HEK293 (cell line): ENCODE measurements at regions not wholly inside any gene's neighbourhood (a gene's known extent, or its start where the extent isn't known, plus 50 kb on each side); places are given as distances from the start of the nearest gene placed in this dataset.

Experiments used
- KLF1 ChIP-seq: fragments of 450-650 bp; formaldehyde crosslinking; IDR thresholded peaks from 2 replicates; pipeline ENCODE4 v1.5.1; 2016; ENCODE audit warnings: missing biosample characterization, missing genetic modification characterization
- KLF16 ChIP-seq: fragments of 450-650 bp; formaldehyde crosslinking; IDR thresholded peaks from 2 replicates; pipeline ENCODE4 v1.5.1; 2017; ENCODE audit warnings: missing biosample characterization, missing genetic modification characterization
- TCF7L2 ChIP-seq: IDR thresholded peaks from 2 replicates; pipeline ENCODE4 v1.6.1; 2011; ENCODE audit warnings: low read depth, mild to moderate bottlenecking, inconsistent platforms, low read length, moderate library complexity, borderline replicate concordance
- YY1 ChIP-seq: fragments of 450-650 bp; formaldehyde crosslinking; IDR thresholded peaks from 2 replicates; pipeline ENCODE4 v1.5.1; 2018; ENCODE audit warnings: missing biosample characterization, missing genetic modification characterization
- ZNF155 ChIP-seq: fragments of 450-650 bp; formaldehyde crosslinking; IDR thresholded peaks from 2 replicates; pipeline ENCODE4 v1.5.1; 2016; ENCODE audit warnings: missing biosample characterization, missing genetic modification characterization
- ZNF202 ChIP-seq: fragments of 450-650 bp; formaldehyde crosslinking; IDR thresholded peaks from 2 replicates; pipeline ENCODE4 v1.5.1; 2016; ENCODE audit warnings: missing biosample characterization, missing genetic modification characterization, borderline replicate concordance
- ZNF221 ChIP-seq: fragments of 450-650 bp; formaldehyde crosslinking; IDR thresholded peaks from 2 replicates; pipeline ENCODE4 v1.5.1; 2017; ENCODE audit warnings: missing biosample characterization, missing genetic modification characterization, borderline replicate concordance
- ZNF292 ChIP-seq: fragments of 450-650 bp; formaldehyde crosslinking; IDR thresholded peaks from 2 replicates; pipeline ENCODE4 v1.5.1; 2016; ENCODE audit warnings: low read depth, missing biosample characterization, missing genetic modification characterization, borderline replicate concordance
- ZNF311 ChIP-seq: fragments of 450-650 bp; formaldehyde crosslinking; IDR thresholded peaks from 2 replicates; pipeline ENCODE4 v1.5.1; 2017; ENCODE audit warnings: missing biosample characterization, missing genetic modification characterization, borderline replicate concordance
- ZNF335 ChIP-seq: fragments of 450-650 bp; formaldehyde crosslinking; conservative IDR thresholded peaks from 2 replicates; pipeline ENCODE4 v1.5.1; 2016; ENCODE audit warnings: missing biosample characterization, missing genetic modification characterization
- ZNF433 ChIP-seq: fragments of 450-650 bp; formaldehyde crosslinking; IDR thresholded peaks from 2 replicates; pipeline ENCODE4 v1.5.1; 2016; ENCODE audit warnings: missing biosample characterization, missing genetic modification characterization, low read depth
- ZNF560 ChIP-seq: fragments of 450-650 bp; formaldehyde crosslinking; IDR thresholded peaks from 2 replicates; pipeline ENCODE4 v1.5.1; 2017; ENCODE audit warnings: missing biosample characterization, missing genetic modification characterization, borderline replicate concordance
- ZNF596 ChIP-seq: fragments of 450-650 bp; IDR thresholded peaks from 2 replicates; pipeline ENCODE4 v1.5.0; 2018; ENCODE audit warnings: missing biosample characterization, mild to moderate bottlenecking, missing genetic modification characterization, moderate library complexity
- ZNF629 ChIP-seq: fragments of 450-650 bp; formaldehyde crosslinking; IDR thresholded peaks from 2 replicates; pipeline ENCODE4 v1.5.1; 2017; ENCODE audit warnings: missing biosample characterization, missing genetic modification characterization
- ZNF658 ChIP-seq: fragments of 450-650 bp; formaldehyde crosslinking; IDR thresholded peaks from 2 replicates; pipeline ENCODE4; 2016; ENCODE audit warnings: missing biosample characterization, missing genetic modification characterization
- ZNF707 ChIP-seq: fragments of 450-650 bp; formaldehyde crosslinking; IDR thresholded peaks from 2 replicates; pipeline ENCODE4 v1.5.1; 2016; ENCODE audit warnings: missing biosample characterization, missing genetic modification characterization
- TF ChIP-seq, protein P1 (sequence below): fragments of 450-650 bp; formaldehyde crosslinking; IDR thresholded peaks from 2 replicates; pipeline ENCODE4 v1.5.1; 2016; ENCODE audit warnings: missing biosample characterization, missing genetic modification characterization
- TF ChIP-seq, protein P2 (sequence below): fragments of 450-650 bp; formaldehyde crosslinking; IDR thresholded peaks from 2 replicates; pipeline ENCODE4 v1.5.1; 2017; ENCODE audit warnings: missing biosample characterization, missing genetic modification characterization
- TF ChIP-seq, protein P3 (sequence below): fragments of 450-650 bp; formaldehyde crosslinking; IDR thresholded peaks from 2 replicates; pipeline ENCODE4 v1.5.1; 2016; ENCODE audit warnings: missing biosample characterization, missing genetic modification characterization
- TF ChIP-seq, protein P4 (sequence below): fragments of 450-650 bp; formaldehyde crosslinking; IDR thresholded peaks from 2 replicates; pipeline ENCODE4 v1.5.1; 2016; ENCODE audit warnings: missing biosample characterization, missing genetic modification characterization
- TF ChIP-seq, protein P5 (sequence below): fragments of 450-650 bp; formaldehyde crosslinking; IDR thresholded peaks from 2 replicates; pipeline ENCODE4 v1.5.1; 2016; ENCODE audit warnings: missing biosample characterization, missing genetic modification characterization
- TF ChIP-seq, protein P6 (sequence below): fragments of 450-650 bp; formaldehyde crosslinking; IDR thresholded peaks from 2 replicates; pipeline ENCODE4 v1.5.1; 2016; ENCODE audit warnings: missing biosample characterization, missing genetic modification characterization
- TF ChIP-seq, protein P7 (sequence below): fragments of 450-650 bp; formaldehyde crosslinking; IDR thresholded peaks from 2 replicates; pipeline ENCODE4 v1.5.1; 2016; ENCODE audit warnings: missing biosample characterization, missing genetic modification characterization
- TF ChIP-seq, protein P8 (sequence below): fragments of 450-650 bp; formaldehyde crosslinking; IDR thresholded peaks from 2 replicates; pipeline ENCODE4 v1.5.1; 2016; ENCODE audit warnings: missing biosample characterization, missing genetic modification characterization

DNA sequence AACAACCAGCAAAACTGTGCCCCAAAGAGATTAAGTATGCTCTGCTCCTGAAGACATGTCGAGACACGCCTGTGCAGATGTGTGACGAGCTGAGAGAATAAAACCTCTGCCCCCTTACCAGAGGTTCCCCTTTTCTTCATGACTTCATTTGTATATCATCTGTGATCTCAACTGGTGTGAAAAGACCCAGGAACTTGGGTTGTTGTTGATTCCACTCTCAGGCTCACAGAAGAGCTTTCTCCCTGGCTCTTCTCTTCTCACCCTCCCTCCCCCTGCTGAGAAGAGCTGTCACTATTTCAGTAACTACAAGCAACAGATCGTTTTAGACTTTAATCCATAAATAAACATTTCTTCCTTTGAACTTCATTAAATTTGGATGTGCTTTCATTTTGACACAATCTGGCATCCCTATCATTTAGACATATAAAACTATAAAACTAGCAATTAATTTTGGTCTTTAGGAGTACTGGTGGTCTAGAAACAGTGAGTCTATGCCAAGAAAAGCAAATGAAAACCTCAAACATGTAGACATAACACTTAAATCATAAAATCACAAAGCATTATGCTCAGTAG is 179.3 kb upstream of the FZD8 start (continued):
- TF ChIP-seq, protein P1, sequence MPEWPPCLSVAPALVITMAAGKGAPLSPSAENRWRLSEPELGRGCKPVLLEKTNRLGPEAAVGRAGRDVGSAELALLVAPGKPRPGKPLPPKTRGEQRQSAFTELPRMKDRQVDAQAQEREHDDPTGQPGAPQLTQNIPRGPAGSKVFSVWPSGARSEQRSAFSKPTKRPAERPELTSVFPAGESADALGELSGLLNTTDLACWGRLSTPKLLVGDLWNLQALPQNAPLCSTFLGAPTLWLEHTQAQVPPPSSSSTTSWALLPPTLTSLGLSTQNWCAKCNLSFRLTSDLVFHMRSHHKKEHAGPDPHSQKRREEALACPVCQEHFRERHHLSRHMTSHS (tag by site-specific recombination): peak; percentile 54; the same call in 1 of the 2 replicates
- TF ChIP-seq ZNF707 (tag by site-specific recombination): no peak
- TF ChIP-seq, protein P2, sequence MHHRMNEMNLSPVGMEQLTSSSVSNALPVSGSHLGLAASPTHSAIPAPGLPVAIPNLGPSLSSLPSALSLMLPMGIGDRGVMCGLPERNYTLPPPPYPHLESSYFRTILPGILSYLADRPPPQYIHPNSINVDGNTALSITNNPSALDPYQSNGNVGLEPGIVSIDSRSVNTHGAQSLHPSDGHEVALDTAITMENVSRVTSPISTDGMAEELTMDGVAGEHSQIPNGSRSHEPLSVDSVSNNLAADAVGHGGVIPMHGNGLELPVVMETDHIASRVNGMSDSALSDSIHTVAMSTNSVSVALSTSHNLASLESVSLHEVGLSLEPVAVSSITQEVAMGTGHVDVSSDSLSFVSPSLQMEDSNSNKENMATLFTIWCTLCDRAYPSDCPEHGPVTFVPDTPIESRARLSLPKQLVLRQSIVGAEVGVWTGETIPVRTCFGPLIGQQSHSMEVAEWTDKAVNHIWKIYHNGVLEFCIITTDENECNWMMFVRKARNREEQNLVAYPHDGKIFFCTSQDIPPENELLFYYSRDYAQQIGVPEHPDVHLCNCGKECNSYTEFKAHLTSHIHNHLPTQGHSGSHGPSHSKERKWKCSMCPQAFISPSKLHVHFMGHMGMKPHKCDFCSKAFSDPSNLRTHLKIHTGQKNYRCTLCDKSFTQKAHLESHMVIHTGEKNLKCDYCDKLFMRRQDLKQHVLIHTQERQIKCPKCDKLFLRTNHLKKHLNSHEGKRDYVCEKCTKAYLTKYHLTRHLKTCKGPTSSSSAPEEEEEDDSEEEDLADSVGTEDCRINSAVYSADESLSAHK (tag by site-specific recombination): peak; percentile 86
- TF ChIP-seq TCF7L2: peak; percentile 31; the same call in 1 of the 2 replicates
- TF ChIP-seq KLF1: no peak
- peak; percentile 34; the same call in 1 of the 2 replicates for TF ChIP-seq ZNF629 (tag by site-specific recombination)
- TF ChIP-seq, protein P3, sequence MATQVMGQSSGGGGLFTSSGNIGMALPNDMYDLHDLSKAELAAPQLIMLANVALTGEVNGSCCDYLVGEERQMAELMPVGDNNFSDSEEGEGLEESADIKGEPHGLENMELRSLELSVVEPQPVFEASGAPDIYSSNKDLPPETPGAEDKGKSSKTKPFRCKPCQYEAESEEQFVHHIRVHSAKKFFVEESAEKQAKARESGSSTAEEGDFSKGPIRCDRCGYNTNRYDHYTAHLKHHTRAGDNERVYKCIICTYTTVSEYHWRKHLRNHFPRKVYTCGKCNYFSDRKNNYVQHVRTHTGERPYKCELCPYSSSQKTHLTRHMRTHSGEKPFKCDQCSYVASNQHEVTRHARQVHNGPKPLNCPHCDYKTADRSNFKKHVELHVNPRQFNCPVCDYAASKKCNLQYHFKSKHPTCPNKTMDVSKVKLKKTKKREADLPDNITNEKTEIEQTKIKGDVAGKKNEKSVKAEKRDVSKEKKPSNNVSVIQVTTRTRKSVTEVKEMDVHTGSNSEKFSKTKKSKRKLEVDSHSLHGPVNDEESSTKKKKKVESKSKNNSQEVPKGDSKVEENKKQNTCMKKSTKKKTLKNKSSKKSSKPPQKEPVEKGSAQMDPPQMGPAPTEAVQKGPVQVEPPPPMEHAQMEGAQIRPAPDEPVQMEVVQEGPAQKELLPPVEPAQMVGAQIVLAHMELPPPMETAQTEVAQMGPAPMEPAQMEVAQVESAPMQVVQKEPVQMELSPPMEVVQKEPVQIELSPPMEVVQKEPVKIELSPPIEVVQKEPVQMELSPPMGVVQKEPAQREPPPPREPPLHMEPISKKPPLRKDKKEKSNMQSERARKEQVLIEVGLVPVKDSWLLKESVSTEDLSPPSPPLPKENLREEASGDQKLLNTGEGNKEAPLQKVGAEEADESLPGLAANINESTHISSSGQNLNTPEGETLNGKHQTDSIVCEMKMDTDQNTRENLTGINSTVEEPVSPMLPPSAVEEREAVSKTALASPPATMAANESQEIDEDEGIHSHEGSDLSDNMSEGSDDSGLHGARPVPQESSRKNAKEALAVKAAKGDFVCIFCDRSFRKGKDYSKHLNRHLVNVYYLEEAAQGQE (tag by site-specific recombination): no peak
- TF ChIP-seq YY1 (tag by site-specific recombination): no peak
- no peak; the same call in 1 of the 2 replicates for TF ChIP-seq ZNF335 (tag by site-specific recombination)
- TF ChIP-seq ZNF311 (tag by site-specific recombination): no peak
- TF ChIP-seq ZNF658 (tag by site-specific recombination): no peak
- no peak for TF ChIP-seq KLF16
- TF ChIP-seq ZNF560 (tag by site-specific recombination): no peak
- TF ChIP-seq, protein P4, sequence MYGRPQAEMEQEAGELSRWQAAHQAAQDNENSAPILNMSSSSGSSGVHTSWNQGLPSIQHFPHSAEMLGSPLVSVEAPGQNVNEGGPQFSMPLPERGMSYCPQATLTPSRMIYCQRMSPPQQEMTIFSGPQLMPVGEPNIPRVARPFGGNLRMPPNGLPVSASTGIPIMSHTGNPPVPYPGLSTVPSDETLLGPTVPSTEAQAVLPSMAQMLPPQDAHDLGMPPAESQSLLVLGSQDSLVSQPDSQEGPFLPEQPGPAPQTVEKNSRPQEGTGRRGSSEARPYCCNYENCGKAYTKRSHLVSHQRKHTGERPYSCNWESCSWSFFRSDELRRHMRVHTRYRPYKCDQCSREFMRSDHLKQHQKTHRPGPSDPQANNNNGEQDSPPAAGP (tag by site-specific recombination): no peak
- no peak for TF ChIP-seq ZNF202 (tag by site-specific recombination)
- TF ChIP-seq, protein P5, sequence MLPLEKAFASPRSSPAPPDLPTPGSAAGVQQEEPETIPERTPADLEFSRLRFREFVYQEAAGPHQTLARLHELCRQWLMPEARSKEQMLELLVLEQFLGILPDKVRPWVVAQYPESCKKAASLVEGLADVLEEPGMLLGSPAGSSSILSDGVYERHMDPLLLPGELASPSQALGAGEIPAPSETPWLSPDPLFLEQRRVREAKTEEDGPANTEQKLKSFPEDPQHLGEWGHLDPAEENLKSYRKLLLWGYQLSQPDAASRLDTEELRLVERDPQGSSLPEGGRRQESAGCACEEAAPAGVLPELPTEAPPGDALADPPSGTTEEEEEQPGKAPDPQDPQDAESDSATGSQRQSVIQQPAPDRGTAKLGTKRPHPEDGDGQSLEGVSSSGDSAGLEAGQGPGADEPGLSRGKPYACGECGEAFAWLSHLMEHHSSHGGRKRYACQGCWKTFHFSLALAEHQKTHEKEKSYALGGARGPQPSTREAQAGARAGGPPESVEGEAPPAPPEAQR (tag by site-specific recombination): no peak
- no peak for TF ChIP-seq ZNF221
- TF ChIP-seq, protein P6, sequence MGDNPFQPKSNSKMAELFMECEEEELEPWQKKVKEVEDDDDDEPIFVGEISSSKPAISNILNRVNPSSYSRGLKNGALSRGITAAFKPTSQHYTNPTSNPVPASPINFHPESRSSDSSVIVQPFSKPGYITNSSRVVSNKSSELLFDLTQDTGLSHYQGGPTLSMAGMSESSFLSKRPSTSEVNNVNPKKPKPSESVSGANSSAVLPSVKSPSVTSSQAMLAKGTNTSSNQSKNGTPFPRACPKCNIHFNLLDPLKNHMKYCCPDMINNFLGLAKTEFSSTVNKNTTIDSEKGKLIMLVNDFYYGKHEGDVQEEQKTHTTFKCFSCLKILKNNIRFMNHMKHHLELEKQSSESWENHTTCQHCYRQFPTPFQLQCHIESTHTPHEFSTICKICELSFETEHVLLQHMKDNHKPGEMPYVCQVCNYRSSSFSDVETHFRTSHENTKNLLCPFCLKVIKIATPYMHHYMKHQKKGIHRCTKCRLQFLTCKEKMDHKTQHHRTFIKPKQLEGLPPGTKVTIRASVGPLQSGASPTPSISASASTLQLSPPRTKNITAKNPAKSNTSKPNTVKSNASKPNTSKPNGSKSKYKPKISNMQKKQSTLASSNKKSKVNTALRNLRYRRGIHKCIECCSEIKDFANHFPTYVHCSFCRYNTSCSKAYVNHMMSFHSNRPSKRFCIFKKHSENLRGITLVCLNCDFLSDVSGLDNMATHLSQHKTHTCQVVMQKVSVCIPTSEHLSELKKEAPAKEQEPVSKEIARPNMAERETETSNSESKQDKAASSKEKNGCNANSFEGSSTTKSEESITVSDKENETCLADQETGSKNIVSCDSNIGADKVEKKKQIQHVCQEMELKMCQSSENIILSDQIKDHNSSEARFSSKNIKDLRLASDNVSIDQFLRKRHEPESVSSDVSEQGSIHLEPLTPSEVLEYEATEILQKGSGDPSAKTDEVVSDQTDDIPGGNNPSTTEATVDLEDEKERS (tag by site-specific recombination): no peak
- TF ChIP-seq, protein P7, sequence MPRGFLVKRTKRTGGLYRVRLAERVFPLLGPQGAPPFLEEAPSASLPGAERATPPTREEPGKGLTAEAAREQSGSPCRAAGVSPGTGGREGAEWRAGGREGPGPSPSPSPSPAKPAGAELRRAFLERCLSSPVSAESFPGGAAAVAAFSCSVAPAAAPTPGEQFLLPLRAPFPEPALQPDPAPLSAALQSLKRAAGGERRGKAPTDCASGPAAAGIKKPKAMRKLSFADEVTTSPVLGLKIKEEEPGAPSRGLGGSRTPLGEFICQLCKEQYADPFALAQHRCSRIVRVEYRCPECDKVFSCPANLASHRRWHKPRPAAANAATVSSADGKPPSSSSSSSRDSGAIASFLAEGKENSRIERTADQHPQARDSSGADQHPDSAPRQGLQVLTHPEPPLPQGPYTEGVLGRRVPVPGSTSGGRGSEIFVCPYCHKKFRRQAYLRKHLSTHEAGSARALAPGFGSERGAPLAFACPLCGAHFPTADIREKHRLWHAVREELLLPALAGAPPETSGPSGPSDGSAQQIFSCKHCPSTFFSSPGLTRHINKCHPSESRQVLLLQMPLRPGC (tag by site-specific recombination): no peak
- no peak for TF ChIP-seq ZNF596 (tag by site-specific recombination)
- TF ChIP-seq ZNF433 (tag by site-specific recombination): no peak
- TF ChIP-seq, protein P8, sequence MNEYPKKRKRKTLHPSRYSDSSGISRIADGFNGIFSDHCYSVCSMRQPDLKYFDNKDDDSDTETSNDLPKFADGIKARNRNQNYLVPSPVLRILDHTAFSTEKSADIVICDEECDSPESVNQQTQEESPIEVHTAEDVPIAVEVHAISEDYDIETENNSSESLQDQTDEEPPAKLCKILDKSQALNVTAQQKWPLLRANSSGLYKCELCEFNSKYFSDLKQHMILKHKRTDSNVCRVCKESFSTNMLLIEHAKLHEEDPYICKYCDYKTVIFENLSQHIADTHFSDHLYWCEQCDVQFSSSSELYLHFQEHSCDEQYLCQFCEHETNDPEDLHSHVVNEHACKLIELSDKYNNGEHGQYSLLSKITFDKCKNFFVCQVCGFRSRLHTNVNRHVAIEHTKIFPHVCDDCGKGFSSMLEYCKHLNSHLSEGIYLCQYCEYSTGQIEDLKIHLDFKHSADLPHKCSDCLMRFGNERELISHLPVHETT (tag by site-specific recombination): no peak
- no peak for TF ChIP-seq ZNF155 (tag by site-specific recombination)
- no peak for TF ChIP-seq ZNF292
